NT2/D1 (cell line): ENCODE measurements at regions not wholly inside any gene's neighbourhood (a gene's known extent, or its start where the extent isn't known, plus 50 kb on each side); places are given as distances from the start of the nearest gene placed in this dataset.

Experiments used
- SUZ12 ChIP-seq: IDR thresholded peaks from 2 replicates; pipeline ENCODE4 v1.6.1; 2011; ENCODE audit not compliant: insufficient read length, insufficient read depth; ENCODE audit errors: extremely low read depth
- YY1 ChIP-seq: IDR thresholded peaks from 2 replicates; pipeline ENCODE4 v1.6.1; 2011; ENCODE audit not compliant: insufficient read length, insufficient read depth
- ZNF274 ChIP-seq: IDR thresholded peaks from 2 replicates; pipeline ENCODE4 v1.6.1; 2011; ENCODE audit warnings: mild to moderate bottlenecking, low read depth, low read length

DNA sequence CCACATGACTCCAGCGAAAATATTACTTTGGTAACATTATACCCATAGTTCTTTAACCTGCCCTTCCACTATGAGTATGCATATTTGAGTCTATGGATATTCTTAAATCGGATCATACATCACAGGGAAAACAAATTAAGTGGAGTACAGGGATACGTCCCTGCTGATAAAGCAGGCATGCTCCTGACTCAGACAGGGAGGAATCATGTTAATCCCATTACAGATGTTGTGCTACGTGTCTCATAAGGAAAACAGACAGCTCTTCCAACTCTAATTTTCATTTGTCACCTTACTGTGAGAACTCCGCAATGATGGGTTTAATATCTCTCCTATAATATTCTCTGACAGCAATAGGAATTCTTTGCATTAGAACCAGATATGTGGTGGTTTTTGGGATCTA lies 469.5 kb upstream of the POM121L12 start:
- TF ChIP-seq SUZ12 (no peak), ZNF274 (no peak), YY1 (no peak)
